ENCODE measurements at regions not wholly inside any gene's neighbourhood (a gene's known extent, or its start where the extent isn't known, plus 50 kb on each side); places are given as distances from the start of the nearest gene placed in this dataset.

DNA sequence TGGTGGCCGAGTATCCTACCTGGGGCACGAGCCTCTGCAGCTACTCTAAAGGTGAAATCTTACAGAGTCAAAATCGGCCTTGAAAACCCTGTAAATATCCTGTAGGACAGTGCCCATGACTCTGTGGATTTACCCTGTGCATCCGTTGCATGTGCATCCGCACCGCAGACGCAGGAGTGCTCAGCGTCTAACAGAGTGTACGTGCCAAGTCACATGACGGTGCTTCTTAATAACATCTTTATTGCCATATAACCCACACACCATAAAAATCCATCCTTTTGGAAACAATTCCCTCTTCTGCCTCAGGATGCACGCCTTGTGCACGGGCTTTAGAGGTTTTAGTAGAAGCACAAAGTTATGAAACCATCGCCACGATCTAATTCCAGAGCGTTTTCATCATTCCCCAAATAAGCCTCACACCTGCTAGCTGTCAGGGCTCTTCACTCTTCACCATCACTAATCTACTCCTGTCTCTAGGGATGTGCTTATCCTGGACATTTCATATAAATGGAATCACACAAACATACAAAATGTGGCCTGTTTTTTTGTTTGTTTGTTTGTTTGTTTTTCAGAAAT lies 384.5 kb upstream of the SULF2 start (continued):
- TF ChIP-seq, protein P1, sequence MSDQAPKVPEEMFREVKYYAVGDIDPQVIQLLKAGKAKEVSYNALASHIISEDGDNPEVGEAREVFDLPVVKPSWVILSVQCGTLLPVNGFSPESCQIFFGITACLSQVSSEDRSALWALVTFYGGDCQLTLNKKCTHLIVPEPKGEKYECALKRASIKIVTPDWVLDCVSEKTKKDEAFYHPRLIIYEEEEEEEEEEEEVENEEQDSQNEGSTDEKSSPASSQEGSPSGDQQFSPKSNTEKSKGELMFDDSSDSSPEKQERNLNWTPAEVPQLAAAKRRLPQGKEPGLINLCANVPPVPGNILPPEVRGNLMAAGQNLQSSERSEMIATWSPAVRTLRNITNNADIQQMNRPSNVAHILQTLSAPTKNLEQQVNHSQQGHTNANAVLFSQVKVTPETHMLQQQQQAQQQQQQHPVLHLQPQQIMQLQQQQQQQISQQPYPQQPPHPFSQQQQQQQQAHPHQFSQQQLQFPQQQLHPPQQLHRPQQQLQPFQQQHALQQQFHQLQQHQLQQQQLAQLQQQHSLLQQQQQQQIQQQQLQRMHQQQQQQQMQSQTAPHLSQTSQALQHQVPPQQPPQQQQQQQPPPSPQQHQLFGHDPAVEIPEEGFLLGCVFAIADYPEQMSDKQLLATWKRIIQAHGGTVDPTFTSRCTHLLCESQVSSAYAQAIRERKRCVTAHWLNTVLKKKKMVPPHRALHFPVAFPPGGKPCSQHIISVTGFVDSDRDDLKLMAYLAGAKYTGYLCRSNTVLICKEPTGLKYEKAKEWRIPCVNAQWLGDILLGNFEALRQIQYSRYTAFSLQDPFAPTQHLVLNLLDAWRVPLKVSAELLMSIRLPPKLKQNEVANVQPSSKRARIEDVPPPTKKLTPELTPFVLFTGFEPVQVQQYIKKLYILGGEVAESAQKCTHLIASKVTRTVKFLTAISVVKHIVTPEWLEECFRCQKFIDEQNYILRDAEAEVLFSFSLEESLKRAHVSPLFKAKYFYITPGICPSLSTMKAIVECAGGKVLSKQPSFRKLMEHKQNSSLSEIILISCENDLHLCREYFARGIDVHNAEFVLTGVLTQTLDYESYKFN (CRISPR knock-in tag; conservative IDR thresholded peaks at IDR 0.05), result no peak
- TF ChIP-seq ARID2 (CRISPR knock-in tag; IDR thresholded peaks at IDR 0.05; ENCODE audit: borderline replicate concordance) (no peak), THAP11 (CRISPR knock-in tag; IDR thresholded peaks at IDR 0.05) (no peak)
- TF ChIP-seq, protein P2, sequence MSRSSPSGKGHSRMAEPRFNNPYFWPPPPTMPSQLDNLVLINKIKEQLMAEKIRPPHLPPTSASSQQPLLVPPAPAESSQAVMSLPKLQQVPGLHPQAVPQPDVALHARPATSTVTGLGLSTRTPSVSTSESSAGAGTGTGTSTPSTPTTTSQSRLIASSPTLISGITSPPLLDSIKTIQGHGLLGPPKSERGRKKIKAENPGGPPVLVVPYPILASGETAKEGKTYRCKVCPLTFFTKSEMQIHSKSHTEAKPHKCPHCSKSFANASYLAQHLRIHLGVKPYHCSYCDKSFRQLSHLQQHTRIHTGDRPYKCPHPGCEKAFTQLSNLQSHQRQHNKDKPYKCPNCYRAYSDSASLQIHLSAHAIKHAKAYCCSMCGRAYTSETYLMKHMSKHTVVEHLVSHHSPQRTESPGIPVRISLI (CRISPR knock-in tag; IDR thresholded peaks at IDR 0.05; ENCODE audit: borderline replicate concordance), result no peak

DNA sequence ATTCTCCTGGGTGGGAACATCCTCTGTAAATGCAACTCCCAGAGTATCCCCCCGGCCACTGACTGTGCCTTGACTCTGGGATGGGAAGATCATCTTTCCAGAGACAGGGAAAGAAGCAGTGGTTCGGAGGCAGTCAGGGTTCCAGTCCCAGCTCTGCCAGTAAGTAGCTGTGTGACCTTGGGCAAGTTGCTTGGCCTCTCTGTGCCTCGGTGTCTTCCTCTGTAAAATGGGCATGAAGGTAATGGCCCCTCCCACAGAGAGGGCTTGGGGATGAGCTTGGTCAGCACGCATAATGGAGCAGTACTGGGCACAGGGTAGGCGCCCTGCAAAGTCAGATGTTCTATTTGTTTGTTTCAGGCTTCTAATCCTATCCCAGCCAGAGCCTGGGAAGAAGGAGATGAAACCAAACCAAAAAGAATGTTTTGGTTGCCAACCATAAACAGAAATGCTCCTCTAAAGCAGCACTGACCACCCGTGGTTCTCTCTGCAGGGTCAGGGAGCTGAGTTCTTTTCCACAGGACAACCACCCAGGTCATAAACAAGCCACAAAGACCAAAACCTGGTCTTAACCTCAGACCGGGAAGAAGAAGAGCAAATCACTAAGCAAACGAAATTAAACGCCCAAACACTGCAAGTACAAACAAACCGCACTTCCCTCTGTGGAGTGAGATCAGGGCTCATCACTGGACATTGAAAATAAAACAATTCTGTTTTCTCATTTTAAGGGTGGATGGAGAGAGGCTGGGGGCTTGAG lies 381.0 kb upstream of the SULF2 start:
- in situ Hi-C loops (cut with HindIII; ENCODE audit: extremely low pct_ligation_motif_present, low pct_unique_long_range_greater_than_20kb) (no loop called here), intact Hi-C loops (cut with micrococcal nuclease; ENCODE audit: unreplicated experiment) (no loop called here)
- H3K4me1 ChIP-seq (ENCODE audit: insufficient read depth, low read length), result peaks cover 18% of the 10 kb centered on the region; the same call in 1 of the 2 replicates
- DNase-seq (ENCODE audit: low spot score) (no peak), FAIRE-seq (no peak), ATAC-seq (no peak)
- 20% methylated on average over 10 of the region's 10 CpGs for WGBS (ENCODE audit: low lambda C conversion rate)
- no peak overlapping the region for H3K4me2 ChIP-seq (ENCODE audit: low read depth, low read length)
- no peak overlapping the region for H3K4me3 ChIP-seq (replicated peaks in 1 of 3; ENCODE audit: insufficient read depth in 1 of 3, low read depth in 2 of 3, low read length in 3 of 3)
- BruUV-seq (replicated peaks), result no TSS peak
- H4K20me1 ChIP-seq (ENCODE audit: insufficient read depth, low read length), result no peaks in the 10 kb centered on the region
- POLR2A ChIA-PET, result no interaction called here
- H3K27me3 ChIP-seq (ENCODE audit: control insufficient read depth in 1 of 2, insufficient read depth in 2 of 2, low read length in 2 of 2), result no peaks in the 10 kb centered on the region; a peak in 2 of 5 replicates
- CTCF ChIA-PET (ENCODE audit: low intra/inter-chr PET ratio, low total read pairs), result no interaction called here
- no peak overlapping the region for H3K27ac ChIP-seq (ENCODE audit: extremely low read length, insufficient read depth, low read length)
- no peak overlapping the region for H3K9ac ChIP-seq (ENCODE audit: insufficient read depth, low read depth, low read length)
- no peaks in the 10 kb centered on the region for H3K9me3 ChIP-seq (ENCODE audit: low read length)
- H3K79me2 ChIP-seq (ENCODE audit: insufficient read depth, low read length), result no peaks in the 10 kb centered on the region
- no peak overlapping the region for H2AFZ ChIP-seq (ENCODE audit: low read length)
- TF ChIP-seq AGO2 (optimal IDR thresholded peaks at IDR 0.05; ENCODE audit: low read depth, low read length) (no peak), ZMYM3 (CRISPR knock-in tag; IDR thresholded peaks at IDR 0.05) (peak; percentile 52; the same call in 1 of the 2 replicates), ZNF768 (CRISPR knock-in tag; IDR thresholded peaks at IDR 0.05) (peak; percentile 98), ZNF629 (CRISPR knock-in tag; conservative IDR thresholded peaks at IDR 0.05) (peak; percentile 83)
- TF ChIP-seq, protein P3, sequence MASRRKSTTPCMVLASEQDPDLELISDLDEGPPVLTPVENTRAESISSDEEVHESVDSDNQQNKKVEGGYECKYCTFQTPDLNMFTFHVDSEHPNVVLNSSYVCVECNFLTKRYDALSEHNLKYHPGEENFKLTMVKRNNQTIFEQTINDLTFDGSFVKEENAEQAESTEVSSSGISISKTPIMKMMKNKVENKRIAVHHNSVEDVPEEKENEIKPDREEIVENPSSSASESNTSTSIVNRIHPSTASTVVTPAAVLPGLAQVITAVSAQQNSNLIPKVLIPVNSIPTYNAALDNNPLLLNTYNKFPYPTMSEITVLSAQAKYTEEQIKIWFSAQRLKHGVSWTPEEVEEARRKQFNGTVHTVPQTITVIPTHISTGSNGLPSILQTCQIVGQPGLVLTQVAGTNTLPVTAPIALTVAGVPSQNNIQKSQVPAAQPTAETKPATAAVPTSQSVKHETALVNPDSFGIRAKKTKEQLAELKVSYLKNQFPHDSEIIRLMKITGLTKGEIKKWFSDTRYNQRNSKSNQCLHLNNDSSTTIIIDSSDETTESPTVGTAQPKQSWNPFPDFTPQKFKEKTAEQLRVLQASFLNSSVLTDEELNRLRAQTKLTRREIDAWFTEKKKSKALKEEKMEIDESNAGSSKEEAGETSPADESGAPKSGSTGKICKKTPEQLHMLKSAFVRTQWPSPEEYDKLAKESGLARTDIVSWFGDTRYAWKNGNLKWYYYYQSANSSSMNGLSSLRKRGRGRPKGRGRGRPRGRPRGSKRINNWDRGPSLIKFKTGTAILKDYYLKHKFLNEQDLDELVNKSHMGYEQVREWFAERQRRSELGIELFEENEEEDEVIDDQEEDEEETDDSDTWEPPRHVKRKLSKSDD (CRISPR knock-in tag; IDR thresholded peaks at IDR 0.05; ENCODE audit: low read depth), result no peak
- no peaks in the 10 kb centered on the region for H3K36me3 ChIP-seq (replicated peaks in 1 of 2; ENCODE audit: control insufficient read depth in 1 of 2, insufficient read depth in 2 of 2, low read length in 2 of 2)
